ENCODE measurements at regions not wholly inside any gene's neighbourhood (a gene's known extent, or its start where the extent isn't known, plus 50 kb on each side); places are given as distances from the start of the nearest gene placed in this dataset.
A peak's percentile ranks its signal among the peaks of the same experiment; 100 is the strongest.

DNA sequence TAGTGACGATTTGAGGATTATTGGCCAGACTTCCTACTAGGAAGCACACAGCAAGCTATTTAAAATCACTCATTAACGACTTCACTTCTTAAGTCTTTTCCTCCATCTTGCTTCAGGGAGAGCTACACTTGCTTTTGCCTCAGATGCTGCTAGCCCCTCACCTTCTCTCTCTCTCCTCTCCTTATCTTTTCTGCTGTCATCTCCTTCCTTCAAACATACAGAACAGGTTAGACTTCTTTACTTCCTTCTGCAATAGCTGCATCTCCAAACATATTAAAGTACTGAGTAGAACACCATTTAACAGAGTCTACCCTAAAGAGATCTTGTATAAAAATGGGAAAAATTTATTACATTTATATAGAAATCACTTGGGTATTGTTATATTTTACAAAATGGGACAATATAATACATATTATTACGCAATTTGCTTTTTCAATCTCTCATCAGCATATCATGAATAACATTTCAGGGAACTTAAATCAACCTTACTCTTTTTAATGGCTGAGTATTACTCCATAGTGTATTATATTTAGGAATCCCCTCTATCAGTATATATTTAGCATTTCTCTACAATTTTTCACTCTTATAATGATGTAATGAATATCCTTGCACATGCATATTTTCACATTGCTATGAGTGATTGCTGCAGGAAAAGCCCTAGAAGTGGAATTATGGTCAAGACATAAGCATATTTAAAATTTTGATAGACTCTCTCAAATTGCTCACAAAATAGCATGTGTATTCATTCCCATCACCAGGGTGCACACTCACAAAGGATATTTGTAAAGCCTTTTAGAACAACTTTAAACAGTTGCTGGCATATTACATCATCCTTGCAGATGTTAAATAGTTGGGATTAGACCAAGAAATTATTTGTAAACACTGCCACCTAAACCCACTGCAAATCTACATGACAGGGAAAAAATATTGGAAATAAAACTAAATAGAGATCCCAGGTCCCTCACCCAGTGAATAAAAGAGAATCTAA is 164.5 kb upstream of the NFIB start:
- H3K9me3 ChIP-seq (ENCODE audit: low read depth, low read length, poor library complexity, severe bottlenecking), result no peaks in the 10 kb centered on the region
- peaks cover 25% of the 10 kb centered on the region for H3K4me1 ChIP-seq (ENCODE audit: insufficient read depth, low read length, poor library complexity, severe bottlenecking)
- intact Hi-C loops (cut with micrococcal nuclease; ENCODE audit: unreplicated experiment), result no loop called here
- POLR2A ChIA-PET (ENCODE audit: low non-redundant PET), result interaction anchor here (0.6 kb wide), 1 partner anchor 133 kb away, joined by 3 read pairs; no protein-coding TSS in a partner anchor
- no peaks in the 10 kb centered on the region for H3K36me3 ChIP-seq (ENCODE audit: insufficient read depth, low read length, poor library complexity, severe bottlenecking)
- CTCF ChIA-PET, result no interaction called here
- no peak overlapping the region for H3K4me3 ChIP-seq (ENCODE audit: low read depth, low read length, poor library complexity, severe bottlenecking)
- DNase-seq (ENCODE audit: low spot score), result peak; percentile 50
- TF ChIP-seq, protein P1, sequence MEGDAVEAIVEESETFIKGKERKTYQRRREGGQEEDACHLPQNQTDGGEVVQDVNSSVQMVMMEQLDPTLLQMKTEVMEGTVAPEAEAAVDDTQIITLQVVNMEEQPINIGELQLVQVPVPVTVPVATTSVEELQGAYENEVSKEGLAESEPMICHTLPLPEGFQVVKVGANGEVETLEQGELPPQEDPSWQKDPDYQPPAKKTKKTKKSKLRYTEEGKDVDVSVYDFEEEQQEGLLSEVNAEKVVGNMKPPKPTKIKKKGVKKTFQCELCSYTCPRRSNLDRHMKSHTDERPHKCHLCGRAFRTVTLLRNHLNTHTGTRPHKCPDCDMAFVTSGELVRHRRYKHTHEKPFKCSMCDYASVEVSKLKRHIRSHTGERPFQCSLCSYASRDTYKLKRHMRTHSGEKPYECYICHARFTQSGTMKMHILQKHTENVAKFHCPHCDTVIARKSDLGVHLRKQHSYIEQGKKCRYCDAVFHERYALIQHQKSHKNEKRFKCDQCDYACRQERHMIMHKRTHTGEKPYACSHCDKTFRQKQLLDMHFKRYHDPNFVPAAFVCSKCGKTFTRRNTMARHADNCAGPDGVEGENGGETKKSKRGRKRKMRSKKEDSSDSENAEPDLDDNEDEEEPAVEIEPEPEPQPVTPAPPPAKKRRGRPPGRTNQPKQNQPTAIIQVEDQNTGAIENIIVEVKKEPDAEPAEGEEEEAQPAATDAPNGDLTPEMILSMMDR (conservative IDR thresholded peaks at IDR 0.05; ENCODE audit: low read depth, low read length), result no peak; the same call in 1 of the 2 replicates
- no peak for TF ChIP-seq EZH2 (IDR thresholded peaks at IDR 0.05; ENCODE audit: borderline replicate concordance, low read depth, low read length, poor library complexity, severe bottlenecking)
- H3K27ac ChIP-seq (ENCODE audit: low read depth, low read length, poor library complexity, severe bottlenecking), result peak overlapping the region; percentile 74
- H3K27me3 ChIP-seq (replicated peaks; ENCODE audit: insufficient read depth, low read depth, low read length, poor library complexity), result no peaks in the 10 kb centered on the region
- no TSS peak for BruUV-seq (replicated peaks)

GRCh38 chr9:14471041-14471440 is 157.1 kb upstream of the NFIB start:
- H3K36me3 ChIP-seq (ENCODE audit: insufficient read depth, low read length, poor library complexity, severe bottlenecking), result no peaks in the 10 kb centered on the region
- BruUV-seq (replicated peaks), result no TSS peak
- intact Hi-C loops (cut with micrococcal nuclease; ENCODE audit: unreplicated experiment), result no loop called here
- ChIA-PET POLR2A (ENCODE audit: low non-redundant PET) (no interaction called here), CTCF (no interaction called here)
- DNase-seq (ENCODE audit: low spot score), result no peak
- TF ChIP-seq, protein P1 (conservative IDR thresholded peaks at IDR 0.05; ENCODE audit: low read depth, low read length), result no peak
- TF ChIP-seq EZH2 (IDR thresholded peaks at IDR 0.05; ENCODE audit: borderline replicate concordance, low read depth, low read length, poor library complexity, severe bottlenecking), result no peak
- peaks cover 6% of the 10 kb centered on the region for H3K4me1 ChIP-seq (ENCODE audit: insufficient read depth, low read length, poor library complexity, severe bottlenecking)
- no peaks in the 10 kb centered on the region for H3K27me3 ChIP-seq (replicated peaks; ENCODE audit: insufficient read depth, low read depth, low read length, poor library complexity)
- H3K27ac ChIP-seq (ENCODE audit: low read depth, low read length, poor library complexity, severe bottlenecking), result no peak overlapping the region
- H3K4me3 ChIP-seq (ENCODE audit: low read depth, low read length, poor library complexity, severe bottlenecking), result no peak overlapping the region
- H3K9me3 ChIP-seq (ENCODE audit: low read depth, low read length, poor library complexity, severe bottlenecking), result no peaks in the 10 kb centered on the region

DNA sequence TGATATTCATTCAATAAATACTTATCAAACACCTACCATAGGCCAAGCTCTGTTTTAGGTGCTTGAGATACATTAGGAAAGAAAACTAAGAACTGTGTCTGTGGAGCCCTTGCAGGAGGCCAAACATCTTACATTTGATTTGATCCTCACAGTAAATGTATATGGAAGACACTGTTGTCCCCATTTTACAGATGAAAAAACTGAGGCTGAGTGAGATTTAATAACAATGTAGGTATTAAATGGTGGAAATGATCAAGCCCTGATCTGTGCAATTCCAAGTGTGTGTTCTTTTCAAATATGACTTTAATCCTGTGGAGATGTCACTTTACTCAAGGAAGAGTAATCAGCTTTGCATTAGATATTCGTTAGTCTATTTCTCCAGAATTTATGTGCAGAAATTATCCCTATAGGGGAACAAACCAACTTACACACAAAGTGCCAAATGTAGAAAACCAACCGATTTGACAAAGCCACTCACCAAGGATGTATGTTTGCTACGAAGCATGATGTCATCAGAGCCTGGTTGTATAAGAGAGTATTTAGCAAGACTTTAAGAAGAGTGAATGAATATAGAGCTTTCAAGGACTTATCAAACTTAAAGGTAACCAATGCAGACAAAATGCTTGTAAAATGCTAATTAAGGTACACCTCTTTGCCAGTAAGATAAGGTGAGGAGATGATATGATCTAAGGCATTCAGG is 153.9 kb upstream of the NFIB start:
- Histone ChIP-seq H3K9me3 (ENCODE audit: low read depth, low read length, poor library complexity, severe bottlenecking) (no peaks in the 10 kb centered on the region), H3K4me3 (ENCODE audit: low read depth, low read length, poor library complexity, severe bottlenecking) (no peak overlapping the region), H3K27me3 (replicated peaks; ENCODE audit: insufficient read depth, low read depth, low read length, poor library complexity) (no peaks in the 10 kb centered on the region), H3K4me1 (ENCODE audit: insufficient read depth, low read length, poor library complexity, severe bottlenecking) (peaks cover 6% of the 10 kb centered on the region), H3K27ac (ENCODE audit: low read depth, low read length, poor library complexity, severe bottlenecking) (no peak overlapping the region), H3K36me3 (ENCODE audit: insufficient read depth, low read length, poor library complexity, severe bottlenecking) (no peaks in the 10 kb centered on the region)
- ChIA-PET POLR2A (ENCODE audit: low non-redundant PET) (no interaction called here), CTCF (no interaction called here)
- intact Hi-C loops (cut with micrococcal nuclease; ENCODE audit: unreplicated experiment), result loop anchor here (10.0 kb wide), 3 partner anchors 147 to 667 kb away; no protein-coding TSS in a partner anchor
- TF ChIP-seq, protein P1 (conservative IDR thresholded peaks at IDR 0.05; ENCODE audit: low read depth, low read length), result no peak
- no peak for TF ChIP-seq EZH2 (IDR thresholded peaks at IDR 0.05; ENCODE audit: borderline replicate concordance, low read depth, low read length, poor library complexity, severe bottlenecking)
- DNase-seq (ENCODE audit: low spot score), result no peak
- BruUV-seq (replicated peaks), result no TSS peak
